Activated CD8-positive, alpha-beta T cell treated with anti-CD3 and anti-CD28 coated beads, Interleukin-2, amount 10 ng/mL, durations not matched to agents 7 days and 5 days (primary cell): ENCODE measurements at regions not wholly inside any gene's neighbourhood (a gene's known extent, or its start where the extent isn't known, plus 50 kb on each side); places are given as distances from the start of the nearest gene placed in this dataset.

Experiments used
- ATAC-seq: fragments of 150-1000 bp; cut with Tn5 transposase; one replicate; pipeline ENCODE4 v1.10.0; 2021; ENCODE audit warnings: moderate library complexity
- CTCF ChIA-PET: fragments of 350-600 bp; sonication (Branson Sonifier 250); formaldehyde crosslinking; loops from one replicate; lab custom pipeline; 2021; ENCODE audit warnings: antibody characterized with exemption; lab: Charles Lee
- POLR2A ChIA-PET: fragments of 350-600 bp; sonication (Branson Sonifier 250); formaldehyde crosslinking; loops from one replicate; lab custom pipeline; 2021; ENCODE audit warnings: antibody characterized with exemption; lab: Charles Lee
- DNase-seq: peaks from one replicate; pipeline ENCODE4 v3.0.0-alpha.2; 2020
- H3K27ac Mint-ChIP-seq: one replicate; pipeline ENCODE4 v1.8.0; 2021; ENCODE audit warnings: mild to moderate bottlenecking, mixed read lengths
- H3K27me3 Mint-ChIP-seq: one replicate; pipeline ENCODE4 v1.8.0; 2021; ENCODE audit warnings: low read depth, mixed read lengths
- H3K36me3 Mint-ChIP-seq: one replicate; pipeline ENCODE4 v1.8.0; 2021; ENCODE audit warnings: low read depth, mixed read lengths
- H3K4me1 Mint-ChIP-seq: one replicate; pipeline ENCODE4 v1.8.0; 2021; ENCODE audit warnings: low read depth, mixed read lengths
- H3K4me3 Mint-ChIP-seq: one replicate; pipeline ENCODE4 v1.8.0; 2021; ENCODE audit warnings: mild to moderate bottlenecking, mixed read lengths
- H3K9me3 Mint-ChIP-seq: one replicate; pipeline ENCODE4 v1.8.0; 2022; ENCODE audit warnings: mixed read lengths; ENCODE audit not compliant: insufficient read depth

GRCh38 chr10:110418218-110418617 lies 79.5 kb upstream of the DUSP5 start:
- CTCF ChIA-PET = interaction anchor here (1.6 kb wide), 1 partner anchor 111 kb away, joined by 3 read pairs; no protein-coding TSS in a partner anchor
- Mint-ChIP-seq H3K27ac (no peak overlapping the region), H3K27me3 (peaks cover 2% of the 10 kb centered on the region), H3K4me3 (no peak overlapping the region), H3K9me3 (no peaks in the 10 kb centered on the region), H3K36me3 (no peaks in the 10 kb centered on the region), H3K4me1 (peaks cover 68% of the 10 kb centered on the region)
- no peak for DNase-seq
- no peak for ATAC-seq
- POLR2A ChIA-PET = interaction anchor here (0.6 kb wide), 1 partner anchor 17 kb away, joined by 4 read pairs; no protein-coding TSS in a partner anchor

GRCh38 chr10:110419265-110419664 lies 78.4 kb upstream of the DUSP5 start:
- DNase-seq (no peak), ATAC-seq (no peak)
- ChIA-PET POLR2A (no interaction called here), CTCF (no interaction called here)
- Mint-ChIP-seq H3K36me3 (no peaks in the 10 kb centered on the region), H3K4me1 (peaks cover 65% of the 10 kb centered on the region), H3K27ac (no peak overlapping the region), H3K4me3 (no peak overlapping the region), H3K9me3 (no peaks in the 10 kb centered on the region), H3K27me3 (peaks cover 2% of the 10 kb centered on the region)

- Mint-ChIP-seq H3K27ac (peak overlapping the region; percentile 57), H3K27me3 (peaks cover 2% of the 10 kb centered on the region), H3K4me1 (peaks cover 58% of the 10 kb centered on the region), H3K9me3 (no peaks in the 10 kb centered on the region), H3K36me3 (no peaks in the 10 kb centered on the region), H3K4me3 (no peak overlapping the region)
- ATAC-seq = peak; percentile 40
- ChIA-PET POLR2A (no interaction called here), CTCF (no interaction called here)
- DNase-seq = no peak
Observed at GRCh38 chr10:110420401-110421193, 77.1 kb upstream of the DUSP5 start.

DNA sequence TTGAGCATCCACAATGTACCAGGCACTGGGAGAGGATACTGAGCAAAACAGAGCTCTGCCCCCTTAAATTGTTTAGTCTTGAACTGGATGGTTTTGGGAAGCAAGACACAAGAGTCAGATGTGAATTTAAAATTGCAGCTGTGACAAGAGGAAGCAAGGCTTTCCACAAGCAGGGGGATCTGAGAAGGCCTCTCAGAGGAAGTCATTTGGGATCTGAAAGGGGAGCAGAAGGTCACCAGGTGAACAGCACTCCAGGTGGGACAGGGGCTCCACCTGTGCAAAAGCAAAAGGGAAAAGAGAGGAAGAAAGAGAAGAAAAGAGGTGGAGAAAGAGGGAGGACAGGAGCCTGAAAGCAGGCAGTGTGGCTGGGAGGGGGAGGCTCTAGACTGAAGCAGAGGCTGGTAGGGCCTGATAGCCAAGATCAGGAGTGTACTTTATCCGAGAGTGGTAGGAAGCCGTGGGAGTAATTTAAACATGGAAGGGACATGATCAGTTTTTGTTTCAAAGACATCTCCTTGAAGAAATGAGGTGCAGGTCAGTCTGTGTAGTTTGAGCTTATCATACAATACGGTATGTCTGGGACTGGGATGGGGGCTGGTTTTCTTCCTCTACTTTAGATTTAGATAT lies 76.1 kb upstream of the DUSP5 start:
- peaks cover 61% of the 10 kb centered on the region for H3K4me1 Mint-ChIP-seq
- no peak overlapping the region for H3K4me3 Mint-ChIP-seq
- ChIA-PET POLR2A (no interaction called here), CTCF (interaction anchor here (1.5 kb wide), 1 partner anchor 67 kb away, joined by 9 read pairs; no protein-coding TSS in a partner anchor)
- H3K27ac Mint-ChIP-seq = peak overlapping the region; percentile 57
- DNase-seq (no peak), ATAC-seq (no peak)
- H3K27me3 Mint-ChIP-seq = peaks cover 2% of the 10 kb centered on the region
- H3K9me3 Mint-ChIP-seq = no peaks in the 10 kb centered on the region
- H3K36me3 Mint-ChIP-seq = no peaks in the 10 kb centered on the region

DNA sequence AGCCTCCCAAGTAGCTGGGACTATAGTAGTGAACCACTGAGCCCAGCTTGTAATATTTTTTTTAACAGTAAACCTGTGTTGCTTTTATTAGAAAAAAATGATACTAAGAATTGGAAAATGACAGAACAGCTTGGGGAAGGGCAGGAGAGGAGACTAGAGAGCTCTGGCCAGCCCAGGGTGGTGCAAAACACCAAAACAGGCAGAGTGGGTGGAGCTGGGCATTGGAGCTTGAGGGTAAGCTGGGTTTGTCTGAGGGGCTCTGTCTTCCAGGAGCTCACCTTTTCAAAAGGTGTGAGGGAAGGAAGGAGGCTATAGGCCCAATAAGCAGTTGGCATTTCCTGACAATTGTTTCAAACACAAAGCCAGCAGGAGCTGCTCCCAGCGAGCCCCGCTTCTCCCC lies 75.2 kb upstream of the DUSP5 start:
- no peaks in the 10 kb centered on the region for H3K36me3 Mint-ChIP-seq
- no peak overlapping the region for H3K27ac Mint-ChIP-seq
- ATAC-seq (no peak), DNase-seq (no peak)
- no peaks in the 10 kb centered on the region for H3K9me3 Mint-ChIP-seq
- CTCF ChIA-PET = interaction anchor here (1.0 to 1.5 kb wide), 2 partner anchors 12 to 68 kb away, joined by 3 to 9 read pairs; no protein-coding TSS in a partner anchor
- H3K4me3 Mint-ChIP-seq = no peak overlapping the region
- POLR2A ChIA-PET = interaction anchor here (0.6 kb wide), 2 partner anchors 72 to 122 kb away, joined by 3 read pairs; no protein-coding TSS in a partner anchor
- H3K4me1 Mint-ChIP-seq = peaks cover 67% of the 10 kb centered on the region
- H3K27me3 Mint-ChIP-seq = peaks cover 2% of the 10 kb centered on the region

- no peak overlapping the region for H3K4me3 Mint-ChIP-seq
- no peak for DNase-seq
- no peak overlapping the region for H3K27ac Mint-ChIP-seq
- peaks cover 64% of the 10 kb centered on the region for H3K4me1 Mint-ChIP-seq
- no peaks in the 10 kb centered on the region for H3K9me3 Mint-ChIP-seq
- ChIA-PET CTCF (interaction anchor here (0.6 kb wide), 1 partner anchor 354 kb away, joined by 3 read pairs; no protein-coding TSS in a partner anchor), POLR2A (no interaction called here)
- no peaks in the 10 kb centered on the region for H3K36me3 Mint-ChIP-seq
- peaks cover 2% of the 10 kb centered on the region for H3K27me3 Mint-ChIP-seq
- ATAC-seq = no peak
Observed at GRCh38 chr10:110423650-110424049, 74.1 kb upstream of the DUSP5 start.

- POLR2A ChIA-PET = interaction anchor here (1.5 to 2.5 kb wide), 2 partner anchors 11 to 73 kb away, joined by 6 to 9 read pairs; no protein-coding TSS in a partner anchor
- Mint-ChIP-seq H3K4me3 (no peak overlapping the region), H3K27me3 (peaks cover 8% of the 10 kb centered on the region), H3K36me3 (no peaks in the 10 kb centered on the region), H3K9me3 (no peaks in the 10 kb centered on the region), H3K4me1 (peaks cover 54% of the 10 kb centered on the region), H3K27ac (peak overlapping the region; percentile 76)
- ATAC-seq = peak; percentile 80
- peak; percentile 68 for DNase-seq
- CTCF ChIA-PET = interaction anchor here (0.8 to 1.3 kb wide), 4 partner anchors 12 to 76 kb away, joined by 3 to 5 read pairs (median 4); no protein-coding TSS in a partner anchor
Observed at GRCh38 chr10:110425684-110426293, 71.9 kb upstream of the DUSP5 start.

GRCh38 chr10:110426294-110427181 lies 71.2 kb upstream of the DUSP5 start:
- no peak for ATAC-seq
- Mint-ChIP-seq H3K27me3 (peaks cover 7% of the 10 kb centered on the region), H3K9me3 (no peaks in the 10 kb centered on the region), H3K4me1 (peaks cover 48% of the 10 kb centered on the region), H3K4me3 (no peak overlapping the region), H3K36me3 (no peaks in the 10 kb centered on the region), H3K27ac (peak overlapping the region; percentile 76)
- CTCF ChIA-PET = interaction anchor here (1.0 to 2.0 kb wide), 4 partner anchors 21 to 75 kb away, joined by 3 to 5 read pairs (median 4); no protein-coding TSS in a partner anchor
- DNase-seq = no peak
- POLR2A ChIA-PET = interaction anchor here (0.7 to 2.5 kb wide), 4 partner anchors 11 to 120 kb away, joined by 3 to 9 read pairs (median 5); no protein-coding TSS in a partner anchor

- POLR2A ChIA-PET = no interaction called here
- CTCF ChIA-PET = interaction anchor here (1.0 to 1.3 kb wide), 2 partner anchors 69 to 75 kb away, joined by 3 to 4 read pairs; no protein-coding TSS in a partner anchor
- ATAC-seq (no peak), DNase-seq (no peak)
- Mint-ChIP-seq H3K9me3 (no peaks in the 10 kb centered on the region), H3K4me3 (no peak overlapping the region), H3K4me1 (peaks cover 40% of the 10 kb centered on the region), H3K36me3 (no peaks in the 10 kb centered on the region), H3K27ac (no peak overlapping the region), H3K27me3 (peaks cover 6% of the 10 kb centered on the region)
Observed at GRCh38 chr10:110429301-110429700, 68.4 kb upstream of the DUSP5 start.

GRCh38 chr10:110430340-110431273 lies 67.1 kb upstream of the DUSP5 start:
- H3K27ac Mint-ChIP-seq = no peak overlapping the region
- ChIA-PET CTCF (interaction anchor here (1.3 kb wide), 1 partner anchor 68 kb away, joined by 4 read pairs; no protein-coding TSS in a partner anchor), POLR2A (no interaction called here)
- DNase-seq = no peak
- no peak overlapping the region for H3K4me3 Mint-ChIP-seq
- no peak for ATAC-seq
- H3K9me3 Mint-ChIP-seq = no peaks in the 10 kb centered on the region
- H3K4me1 Mint-ChIP-seq = peaks cover 34% of the 10 kb centered on the region
- no peaks in the 10 kb centered on the region for H3K36me3 Mint-ChIP-seq
- H3K27me3 Mint-ChIP-seq = peaks cover 6% of the 10 kb centered on the region
